LNCaP clone FGC (cell line): ENCODE measurements at regions not wholly inside any gene's neighbourhood (a gene's known extent, or its start where the extent isn't known, plus 50 kb on each side); places are given as distances from the start of the nearest gene placed in this dataset.

Experiments used
- DNase-seq: peaks from one replicate; pipeline ENCODE4 v3.0.0-alpha.2; 2011; ENCODE audit warnings: low read depth
- H3K4me3 ChIP-seq: 2 replicates; pipeline ENCODE4 v1.5.1; 2011; ENCODE audit warnings: mild to moderate bottlenecking, low read depth, low read length, control low read depth
- TF ChIP-seq, protein P1 (sequence below): IDR thresholded peaks from 2 replicates; pipeline ENCODE4 v1.5.1; 2012; ENCODE audit warnings: mild to moderate bottlenecking; ENCODE audit not compliant: control insufficient read depth, insufficient read depth; ENCODE audit errors: extremely low read depth

DNA sequence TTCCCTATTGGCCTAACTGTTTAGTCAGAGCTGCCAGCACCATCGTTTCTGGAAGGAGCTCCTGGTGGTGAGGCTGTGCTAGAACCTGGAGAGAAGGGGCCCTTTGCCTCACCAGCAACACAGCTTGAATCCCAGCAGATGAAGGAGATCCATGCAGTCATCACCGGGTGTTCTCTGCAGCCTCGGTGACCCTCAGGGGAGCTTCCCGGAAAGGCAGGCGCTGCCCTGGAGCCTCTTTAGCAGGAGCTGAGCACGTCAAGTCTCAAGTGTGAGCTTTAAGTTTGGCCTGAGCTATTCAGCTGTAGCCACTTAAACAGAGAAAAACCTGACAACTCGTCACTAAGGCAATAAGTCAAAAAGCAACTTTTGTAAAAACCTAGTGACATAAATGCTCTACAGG is 181.2 kb upstream of the FOXQ1 start:
- DNase-seq = no peak
- TF ChIP-seq, protein P1, sequence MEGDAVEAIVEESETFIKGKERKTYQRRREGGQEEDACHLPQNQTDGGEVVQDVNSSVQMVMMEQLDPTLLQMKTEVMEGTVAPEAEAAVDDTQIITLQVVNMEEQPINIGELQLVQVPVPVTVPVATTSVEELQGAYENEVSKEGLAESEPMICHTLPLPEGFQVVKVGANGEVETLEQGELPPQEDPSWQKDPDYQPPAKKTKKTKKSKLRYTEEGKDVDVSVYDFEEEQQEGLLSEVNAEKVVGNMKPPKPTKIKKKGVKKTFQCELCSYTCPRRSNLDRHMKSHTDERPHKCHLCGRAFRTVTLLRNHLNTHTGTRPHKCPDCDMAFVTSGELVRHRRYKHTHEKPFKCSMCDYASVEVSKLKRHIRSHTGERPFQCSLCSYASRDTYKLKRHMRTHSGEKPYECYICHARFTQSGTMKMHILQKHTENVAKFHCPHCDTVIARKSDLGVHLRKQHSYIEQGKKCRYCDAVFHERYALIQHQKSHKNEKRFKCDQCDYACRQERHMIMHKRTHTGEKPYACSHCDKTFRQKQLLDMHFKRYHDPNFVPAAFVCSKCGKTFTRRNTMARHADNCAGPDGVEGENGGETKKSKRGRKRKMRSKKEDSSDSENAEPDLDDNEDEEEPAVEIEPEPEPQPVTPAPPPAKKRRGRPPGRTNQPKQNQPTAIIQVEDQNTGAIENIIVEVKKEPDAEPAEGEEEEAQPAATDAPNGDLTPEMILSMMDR = no peak
- no peak overlapping the region for H3K4me3 ChIP-seq

DNA sequence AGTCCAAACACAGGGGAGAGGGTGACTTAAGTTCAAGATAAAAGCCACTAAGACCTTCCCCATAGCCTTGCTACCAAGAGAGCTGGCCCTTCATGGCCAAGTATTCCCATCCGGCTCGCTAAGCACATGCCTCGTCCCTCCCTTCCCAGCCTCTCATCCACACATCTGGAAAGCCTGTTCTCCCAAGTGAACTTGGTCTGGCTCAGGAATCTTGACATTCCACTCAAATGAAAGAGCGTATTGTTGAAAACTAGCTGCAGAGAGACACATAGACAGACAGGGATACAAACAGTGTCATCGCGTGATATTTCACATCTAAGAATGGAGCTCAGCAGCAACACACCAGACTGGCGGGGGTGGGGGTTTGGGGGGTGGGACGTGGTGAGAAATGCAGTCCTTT is 182.8 kb upstream of the FOXQ1 start:
- no peak overlapping the region for H3K4me3 ChIP-seq
- no peak for DNase-seq
- TF ChIP-seq, protein P1 = no peak

DNA sequence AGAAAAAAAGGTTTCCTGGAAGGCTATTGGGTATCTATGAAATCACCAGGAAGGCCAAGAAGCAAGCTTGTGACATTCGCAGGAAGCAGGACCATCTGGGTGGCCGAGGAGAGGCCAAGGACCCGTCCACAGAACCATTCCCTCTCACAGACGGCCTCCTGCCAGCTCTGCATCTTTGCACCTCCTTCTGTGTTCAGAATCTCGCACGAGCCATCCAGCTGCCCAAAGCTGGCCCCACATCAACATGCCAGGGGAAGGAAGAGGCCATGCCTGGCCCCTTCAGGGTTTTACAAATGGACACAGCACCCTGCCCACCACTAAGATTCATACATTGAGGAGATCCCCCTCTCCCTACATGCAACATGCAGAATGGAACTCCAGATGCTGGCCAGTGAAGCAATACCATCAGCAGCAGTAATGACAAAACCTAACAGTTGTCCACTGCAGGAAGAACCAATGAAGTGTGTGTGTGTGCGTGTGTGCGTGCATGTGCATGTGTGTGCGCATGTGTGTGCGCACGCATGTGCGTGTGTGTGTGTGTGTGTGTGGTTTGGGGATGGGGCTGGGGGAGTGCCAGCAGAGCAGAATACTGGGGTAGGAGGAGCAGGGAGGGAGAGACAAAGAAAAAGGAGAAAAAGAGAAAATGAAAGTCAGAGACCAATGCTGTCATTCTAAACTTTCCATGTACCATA is 184.2 kb upstream of the FOXQ1 start:
- DNase-seq = no peak

DNA sequence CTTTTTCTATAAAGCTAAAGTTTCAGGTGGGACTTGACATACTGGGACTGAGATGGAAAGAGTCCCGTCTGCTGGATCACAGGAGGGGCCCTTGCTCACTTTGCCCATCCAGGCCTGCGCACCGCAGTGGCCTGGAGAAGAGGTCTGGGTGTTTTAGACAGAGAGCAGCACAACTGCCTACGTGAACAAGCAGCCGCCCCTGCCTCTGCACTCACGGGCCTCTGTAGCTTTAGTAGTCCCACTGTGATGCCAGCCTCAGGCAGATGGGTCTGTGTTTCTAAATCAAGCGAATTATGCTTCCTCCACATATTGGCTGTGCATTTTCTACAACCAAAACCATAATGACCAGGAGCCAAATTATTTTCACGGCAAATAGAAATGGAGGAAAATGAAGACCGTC is 184.8 kb upstream of the FOXQ1 start:
- DNase-seq = no peak
- TF ChIP-seq, protein P1 = no peak
- no peak overlapping the region for H3K4me3 ChIP-seq

More for the DNA sequence above, 184.2 kb upstream of the FOXQ1 start:
- TF ChIP-seq, protein P1 = no peak
- H3K4me3 ChIP-seq = no peak overlapping the region

DNA sequence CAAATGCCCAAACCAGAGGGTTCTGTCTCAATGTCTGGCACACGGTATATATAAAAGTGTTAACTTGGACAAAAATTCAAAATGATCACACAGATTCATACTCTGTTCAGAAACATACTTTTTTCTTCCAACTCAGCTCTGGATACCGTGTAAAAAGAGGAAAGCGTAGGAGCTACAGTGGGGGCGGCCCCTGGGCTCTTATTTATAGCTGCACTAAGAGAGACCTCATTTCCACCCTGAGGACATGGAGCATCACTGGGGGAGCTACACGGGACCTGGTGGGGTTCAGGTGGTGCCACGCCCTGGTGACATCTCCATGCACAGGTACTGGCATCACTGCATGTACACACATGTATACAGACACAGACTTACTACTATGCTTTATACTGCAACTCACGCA is 185.9 kb upstream of the FOXQ1 start:
- TF ChIP-seq, protein P1 = no peak
- no peak for DNase-seq
- no peak overlapping the region for H3K4me3 ChIP-seq

DNA sequence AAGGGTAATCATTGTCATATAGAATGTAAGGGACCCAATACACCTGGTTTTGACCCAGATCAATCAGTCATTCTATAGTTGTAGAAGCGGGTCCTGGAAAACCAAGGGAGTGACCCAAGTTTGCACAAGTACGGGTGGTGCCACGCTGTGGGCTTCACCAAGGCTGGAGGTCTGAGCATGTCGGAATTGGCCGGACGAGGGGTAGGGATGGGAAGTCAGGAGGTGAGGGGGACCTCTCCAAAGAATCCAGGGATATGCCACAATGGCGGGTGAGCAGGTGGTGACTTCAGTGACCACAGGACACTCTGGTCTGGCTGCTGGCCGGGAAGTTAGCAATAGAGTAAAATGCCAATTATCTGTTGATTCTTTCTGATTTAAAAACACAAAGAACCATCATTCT is 186.6 kb upstream of the FOXQ1 start:
- no peak for DNase-seq
- no peak overlapping the region for H3K4me3 ChIP-seq
- TF ChIP-seq, protein P1 = no peak

DNA sequence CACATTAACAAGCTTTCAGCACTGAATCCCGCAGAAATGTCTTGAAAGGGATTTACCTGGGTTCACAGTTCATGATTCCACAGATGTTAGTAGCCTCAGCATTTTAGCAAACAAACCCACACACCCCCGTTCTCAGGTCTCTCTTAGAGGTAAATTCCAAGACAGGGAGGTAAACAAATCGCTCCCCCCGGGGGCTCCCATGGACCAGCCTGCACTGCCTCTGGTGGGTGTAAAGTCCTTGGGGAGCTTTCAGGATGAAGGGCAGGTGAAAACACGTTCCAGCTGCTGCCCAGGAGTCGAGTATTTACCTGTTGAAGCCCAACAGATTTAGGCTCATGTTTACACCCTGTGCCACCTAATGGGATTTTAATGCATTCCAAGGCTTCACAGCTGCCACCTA is 187.0 kb upstream of the FOXQ1 start:
- H3K4me3 ChIP-seq = no peak overlapping the region
- TF ChIP-seq, protein P1 = no peak
- no peak for DNase-seq
